H1 (cell line): ENCODE measurements at regions not wholly inside any gene's neighbourhood (a gene's known extent, or its start where the extent isn't known, plus 50 kb on each side); places are given as distances from the start of the nearest gene placed in this dataset.
A peak's percentile ranks its signal among the peaks of the same experiment; 100 is the strongest.

Experiments
- CTCF ChIA-PET: fragments of 300-600 bp; sonication (Branson Sonifier 250); formaldehyde crosslinking; loops from one replicate; lab custom pipeline; 2021; ENCODE audit not compliant: partially characterized antibody; lab: Charles Lee
- POLR2A ChIA-PET: fragments of 300-600 bp; sonication (Branson Sonifier 250); formaldehyde crosslinking; loops from one replicate; lab custom pipeline; 2021; ENCODE audit warnings: inconsistent platforms; ENCODE audit not compliant: partially characterized antibody; lab: Charles Lee
- DNase-seq, 2 experiments: peaks; one replicate each; pipeline versions ENCODE4 v3.0.0 to v3.0.0-alpha.2; 2010 to 2022; ENCODE audit warnings: low spot score in 2 of 2, low read depth in 1 of 2, mixed read lengths in 1 of 2
- FAIRE-seq: peaks from 2 replicates; lab custom pipeline; 2011; peaks lifted over from hg19 to GRCh38; lab: Jason Lieb, UNC
- H2AFZ ChIP-seq: 2 replicates; pipeline ENCODE4 v1.8.1; 2012; ENCODE audit warnings: low read length, inconsistent platforms
- H2AK5ac ChIP-seq: 2 replicates; pipeline ENCODE4 v1.6.1; 2013; ENCODE audit warnings: low read depth, low read length
- H2BK120ac ChIP-seq: replicated peaks from 2 replicates; pipeline ENCODE3; 2013; ENCODE audit warnings: low read depth, low read length, inconsistent platforms
- H2BK12ac ChIP-seq: 2 replicates; pipeline ENCODE4 v1.6.1; 2013; ENCODE audit warnings: low read depth, low read length
- H2BK15ac ChIP-seq: 2 replicates; pipeline ENCODE4 v1.6.1; 2013; ENCODE audit warnings: low read length
- H2BK20ac ChIP-seq: 2 replicates; pipeline ENCODE4 v1.6.1; 2013; ENCODE audit warnings: low read length
- H2BK5ac ChIP-seq: 2 replicates; pipeline ENCODE4 v1.6.1; 2013; ENCODE audit warnings: low read depth, low read length
- H3K14ac ChIP-seq: 2 replicates; pipeline ENCODE4 v1.6.1; 2013; ENCODE audit warnings: inconsistent platforms; ENCODE audit not compliant: insufficient read length
- H3K18ac ChIP-seq: 2 replicates; pipeline ENCODE4 v1.6.1; 2013; ENCODE audit warnings: low read length; ENCODE audit errors: extremely low read depth
- H3K23ac ChIP-seq: 2 replicates; pipeline ENCODE4 v1.6.1; 2013; ENCODE audit warnings: inconsistent platforms; ENCODE audit not compliant: insufficient read length
- H3K23me2 ChIP-seq: 2 replicates; pipeline ENCODE4 v1.6.1; 2013; ENCODE audit warnings: low read depth, low read length
- H3K27ac ChIP-seq: 2 replicates; pipeline ENCODE4 v1.6.1; 2011; ENCODE audit warnings: low read depth, low read length, inconsistent platforms
- H3K27me3 ChIP-seq, 4 experiments: replicated peaks in 1 of 4; 1 replicate in 1 of 4; 2 replicates in 3 of 4; pipeline versions ENCODE4 v1.6.1 to v1.8.1; 2011 to 2013; ENCODE audit warnings: low read length in 3 of 4, mild to moderate bottlenecking in 3 of 4, inconsistent platforms in 2 of 4, mixed read lengths in 2 of 4, moderate library complexity in 1 of 4; ENCODE audit not compliant: control insufficient read depth in 3 of 4, insufficient read depth in 3 of 4; ENCODE audit errors: extremely low read depth in 1 of 4
- H3K36me3 ChIP-seq, 4 experiments: 2 replicates each; pipeline versions ENCODE4 v1.6.1 to v1.8.1; 2011 to 2013; ENCODE audit warnings: mild to moderate bottlenecking in 4 of 4, low read length in 3 of 4, moderate library complexity in 2 of 4, control low read depth in 1 of 4, inconsistent platforms in 1 of 4; ENCODE audit not compliant: insufficient read depth in 4 of 4, control insufficient read depth in 2 of 4
- H3K4ac ChIP-seq: replicated peaks from 2 replicates; pipeline ENCODE3; 2013; ENCODE audit warnings: low read length, low read depth, mixed read lengths, inconsistent platforms; ENCODE audit not compliant: insufficient read length
- H3K4me1 ChIP-seq, 4 experiments: replicated peaks in 1 of 4; 1 replicate in 1 of 4; 2 replicates in 3 of 4; pipeline versions ENCODE4 v1.6.1 to v1.8.1; 2011 to 2013; ENCODE audit warnings: low read length in 3 of 4, inconsistent platforms in 2 of 4, mixed read lengths in 1 of 4; ENCODE audit not compliant: insufficient read depth in 4 of 4, control insufficient read depth in 3 of 4
- H3K4me2 ChIP-seq, 2 experiments: 2 replicates each; pipeline versions ENCODE4 v1.6.1 to v1.8.1; 2011 to 2013; ENCODE audit warnings: low read depth in 2 of 2, low read length in 2 of 2, control low read depth in 1 of 2, inconsistent platforms in 1 of 2, mild to moderate bottlenecking in 1 of 2; ENCODE audit not compliant: insufficient read depth in 1 of 2
- H3K4me3 ChIP-seq, 4 experiments: fragments of 200-600, 300-600 bp in 1 of 4; sonication (generic), shearing (Covaris generic), sonication (Bioruptor Twin) in 1 of 4; 2 replicates each; pipeline versions ENCODE4 v1.5.1 to v1.8.1; 2011 to 2016; ENCODE audit warnings: low read length in 4 of 4, low read depth in 3 of 4, control low read depth in 2 of 4, inconsistent platforms in 2 of 4, mild to moderate bottlenecking in 2 of 4, mixed read lengths in 1 of 4, moderate library complexity in 1 of 4; ENCODE audit not compliant: insufficient read depth in 2 of 4; ENCODE audit errors: extremely low read depth in 1 of 4
- H3K56ac ChIP-seq: replicated peaks from 2 replicates; pipeline ENCODE3; 2013; ENCODE audit warnings: low read depth, mild to moderate bottlenecking, mixed read lengths, low read length, inconsistent platforms; ENCODE audit not compliant: insufficient read length
- H3K79me1 ChIP-seq: 2 replicates; pipeline ENCODE4 v1.6.1; 2013; ENCODE audit warnings: low read depth, low read length, control low read depth
- H3K79me2 ChIP-seq, 2 experiments: 2 replicates each; pipeline versions ENCODE4 v1.6.1 to v1.8.1; 2012 to 2013; ENCODE audit warnings: low read length in 2 of 2, mild to moderate bottlenecking in 2 of 2, inconsistent platforms in 1 of 2; ENCODE audit not compliant: insufficient read depth in 2 of 2, control insufficient read depth in 1 of 2
- H3K9ac ChIP-seq, 4 experiments: replicated peaks in 1 of 4; 1 replicate in 1 of 4; 2 replicates in 3 of 4; pipeline versions ENCODE4 v1.6.1 to v1.8.1; 2011 to 2013; ENCODE audit warnings: low read depth in 3 of 4, low read length in 3 of 4, control low read depth in 2 of 4, mild to moderate bottlenecking in 2 of 4, moderate library complexity in 2 of 4, inconsistent platforms in 1 of 4; ENCODE audit errors: extremely low read depth in 1 of 4
- H3K9me3 ChIP-seq, 2 experiments: 2 replicates each; pipeline versions ENCODE4 v1.6.1 to v1.8.1; 2012 to 2013; ENCODE audit warnings: mild to moderate bottlenecking in 2 of 2, moderate library complexity in 2 of 2, control low read depth in 1 of 2, inconsistent platforms in 1 of 2, low read depth in 1 of 2, low read length in 1 of 2, mixed read lengths in 1 of 2; ENCODE audit not compliant: insufficient read depth in 2 of 2
- H4K20me1 ChIP-seq, 2 experiments: replicated peaks in 1 of 2; 2 replicates each; pipeline versions ENCODE3 to v1.8.1; 2011 to 2013; ENCODE audit warnings: inconsistent platforms in 2 of 2, low read length in 2 of 2, mild to moderate bottlenecking in 1 of 2; ENCODE audit not compliant: insufficient read depth in 2 of 2, control insufficient read depth in 1 of 2
- H4K5ac ChIP-seq: 2 replicates; pipeline ENCODE4 v1.6.1; 2013; ENCODE audit warnings: low read length, low read depth, mixed read lengths, inconsistent platforms; ENCODE audit not compliant: insufficient read length
- H4K8ac ChIP-seq: 2 replicates; pipeline ENCODE4 v1.8.0; 2013; ENCODE audit warnings: mild to moderate bottlenecking, moderate library complexity, low read length, inconsistent platforms; ENCODE audit not compliant: insufficient read depth; ENCODE audit errors: extremely low read depth
- H4K91ac ChIP-seq: replicated peaks from 2 replicates; pipeline ENCODE3; 2013; ENCODE audit warnings: low read length, mixed read lengths, inconsistent platforms; ENCODE audit not compliant: insufficient read length
- ATF3 ChIP-seq: IDR thresholded peaks from 2 replicates; pipeline ENCODE4 v1.6.1; 2011; ENCODE audit warnings: low read depth, mild to moderate bottlenecking, low read length; ENCODE audit not compliant: insufficient read depth
- CHD1 ChIP-seq: IDR thresholded peaks from 2 replicates; pipeline ENCODE4 v1.6.1; 2012; ENCODE audit warnings: low read depth, low read length, improper control_type of control experiment
- E2F6 ChIP-seq: IDR thresholded peaks from 2 replicates; pipeline ENCODE4 v1.6.1; 2012; ENCODE audit warnings: inconsistent platforms
- EGR1 ChIP-seq: IDR thresholded peaks from 2 replicates; pipeline ENCODE4 v1.6.1; 2011; ENCODE audit warnings: low read depth, low read length, borderline replicate concordance
- FOSL1 ChIP-seq: IDR thresholded peaks from 2 replicates; pipeline ENCODE4 v1.6.1; 2011; ENCODE audit warnings: mild to moderate bottlenecking, low read depth, low read length, moderate library complexity; ENCODE audit not compliant: insufficient read depth
- GABPA ChIP-seq: IDR thresholded peaks from 2 replicates; pipeline ENCODE4 v1.6.1; 2011; ENCODE audit warnings: mild to moderate bottlenecking, low read length, moderate library complexity, borderline replicate concordance; ENCODE audit not compliant: insufficient read depth
- HDAC2 ChIP-seq, 2 experiments: fragments of 300-600 bp in 1 of 2; sonication (generic) in 1 of 2; IDR thresholded peaks; 2 replicates each; pipeline ENCODE4 v1.6.1; 2011 to 2012; ENCODE audit warnings: low read depth in 2 of 2, low read length in 2 of 2, mild to moderate bottlenecking in 2 of 2, moderate library complexity in 2 of 2, borderline replicate concordance in 1 of 2, inconsistent platforms in 1 of 2
- HDAC6 ChIP-seq: IDR thresholded peaks from one replicate; pipeline ENCODE4 v1.7.1; 2012; ENCODE audit warnings: low read depth, mild to moderate bottlenecking, inconsistent platforms, low read length, moderate library complexity
- POU5F1 ChIP-seq: IDR thresholded peaks from 2 replicates; pipeline ENCODE4 v1.6.1; 2011; ENCODE audit warnings: low read depth, mild to moderate bottlenecking, low read length, moderate library complexity
- RAD21 ChIP-seq, 2 experiments: IDR thresholded peaks in 1 of 2; conservative IDR thresholded peaks in 1 of 2; 2 replicates each; pipeline ENCODE4 v1.6.1; 2011; ENCODE audit warnings: low read depth in 2 of 2, low read length in 2 of 2, improper control_type of control experiment in 1 of 2, inconsistent platforms in 1 of 2, mild to moderate bottlenecking in 1 of 2, moderate library complexity in 1 of 2
- RBBP5 ChIP-seq: IDR thresholded peaks from 2 replicates; pipeline ENCODE4 v1.7.1; 2012; ENCODE audit warnings: low read depth, mild to moderate bottlenecking, inconsistent platforms, low read length, moderate library complexity, borderline replicate concordance
- SP2 ChIP-seq: IDR thresholded peaks from 2 replicates; pipeline ENCODE4 v1.6.1; 2012; ENCODE audit warnings: mild to moderate bottlenecking, low read length, inconsistent platforms
- TAF1 ChIP-seq: IDR thresholded peaks from 2 replicates; pipeline ENCODE4 v1.6.1; 2011; ENCODE audit warnings: mild to moderate bottlenecking, low read depth, low read length
- WGBS, 2 experiments: shearing (Covaris generic) in 1 of 2; methylation state at CpG; one replicate each; pipeline versions ENCODE4 v1.1.6 to v1.1.7; 2013 to 2015; ENCODE audit warnings: low lambda C conversion rate in 2 of 2, mixed read lengths in 2 of 2, inconsistent platforms in 1 of 2, low coverage in 1 of 2, missing lambda C conversion rate in 1 of 2; ENCODE audit not compliant: insufficient replicate concordance in 2 of 2, insufficient coverage in 1 of 2, insufficient read length in 1 of 2; ENCODE audit errors: extremely low coverage in 1 of 2, missing lambda C conversion rate in 1 of 2; 5-methylcytosine and 5-hydroxymethylcytosine counted together

GRCh38 chr1:68812333-68812732, 315.5 kb upstream of the DEPDC1 start:
- Histone ChIP-seq H3K18ac (no peak overlapping the region), H3K79me1 (no peaks in the 10 kb centered on the region), H3K23ac (no peak overlapping the region), H2BK5ac (no peak overlapping the region), H2BK15ac (no peak overlapping the region), H3K27ac (no peak overlapping the region), H2BK20ac (no peak overlapping the region), H4K91ac (no peak overlapping the region), H3K4ac (no peak overlapping the region), H2BK12ac (no peak overlapping the region), H2AK5ac (no peak overlapping the region), H3K9me3 (no peaks in the 10 kb centered on the region), H3K27me3 (no peaks in the 10 kb centered on the region), H3K4me1 (no peaks in the 10 kb centered on the region), H4K5ac (no peak overlapping the region), H3K4me2 (no peak overlapping the region), H2AFZ (0 out of 2 replicates have a peak overlapping the region, but pooled peaks have one; percentile 36), H2BK120ac (no peak overlapping the region), H3K79me2 (no peaks in the 10 kb centered on the region), H4K8ac (no peak overlapping the region), H3K4me3 (no peak overlapping the region), H4K20me1 (no peaks in the 10 kb centered on the region), H3K23me2 (no peaks in the 10 kb centered on the region), H3K56ac (no peak overlapping the region), H3K14ac (no peak overlapping the region), H3K36me3 (no peaks in the 10 kb centered on the region), H3K9ac (no peak overlapping the region)
- DNase-seq (no peak), FAIRE-seq (no peak)
- POLR2A ChIA-PET = no interaction called here
- 87% methylated on average over 1 of the region's 1 CpG; no CpG with 5 or more reads in 1 of the 2 experiments for WGBS, 2 experiments
- CTCF ChIA-PET = interaction anchor here (1.0 kb wide), 1 partner anchor 27 kb away, joined by 4 read pairs; no protein-coding TSS in a partner anchor
- TF ChIP-seq CHD1 (no peak), SP2 (no peak), E2F6 (no peak), RAD21 (IDR thresholded peaks at IDR 0.05 in 1 of 2, conservative IDR thresholded peaks at IDR 0.05 in 1 of 2; ENCODE audit: low read depth in 2 of 2, low read length in 2 of 2) (no peak), EGR1 (no peak), GABPA (no peak), POU5F1 (no peak), HDAC6 (no peak), RBBP5 (no peak), FOSL1 (no peak), ATF3 (no peak), HDAC2 (IDR thresholded peaks at IDR 0.05; ENCODE audit: borderline replicate concordance in 1 of 2, low read depth in 2 of 2, low read length in 2 of 2) (no peak), TAF1 (no peak)
